Lower leg skin (tissue), 4 donors: ENCODE measurements at regions not wholly inside any gene's neighbourhood (a gene's known extent, or its start where the extent isn't known, plus 50 kb on each side); places are given as distances from the start of the nearest gene placed in this dataset.

Experiments
- DNase-seq, 2 donors: peaks; one replicate each; pipeline ENCODE4 v3.0.0-alpha.2; 2019; ENCODE audit warnings: low spot score in 2 of 2
- H3K4me3 ChIP-seq: fragments of 200-600 bp; sonication (generic); 2 replicates; pipeline ENCODE4 v1.5.1; 2017; ENCODE audit warnings: mild to moderate bottlenecking, low read depth; ENCODE audit not compliant: poor library complexity, severe bottlenecking
- POLR2A ChIP-seq, 2 donors: fragments of 450-650 bp; IDR thresholded peaks; one replicate each; pipeline ENCODE4 v1.6.1; 2016 to 2017; ENCODE audit warnings: antibody characterized with exemption in 2 of 2, mild to moderate bottlenecking in 1 of 2, moderate library complexity in 1 of 2
- WGBS, 2 donors: methylation state at CpG; one replicate each; pipeline ENCODE4 v1.1.5; 2018; 5-methylcytosine and 5-hydroxymethylcytosine counted together
- intact Hi-C: fragments of 100-400 bp; cut with DNase I; formaldehyde crosslinking; loops from one replicate; pipeline ENCODE4 v1.15.0; 2023; ENCODE audit warnings: low total_unique reads
- TF ChIP-seq, protein P1 (sequence below), 3 donors: fragments of 450-650 bp; IDR thresholded peaks; one replicate each; pipeline ENCODE4 v1.5.1; 2016; ENCODE audit warnings: antibody characterized with exemption in 3 of 3, mild to moderate bottlenecking in 3 of 3, moderate library complexity in 2 of 3

DNA sequence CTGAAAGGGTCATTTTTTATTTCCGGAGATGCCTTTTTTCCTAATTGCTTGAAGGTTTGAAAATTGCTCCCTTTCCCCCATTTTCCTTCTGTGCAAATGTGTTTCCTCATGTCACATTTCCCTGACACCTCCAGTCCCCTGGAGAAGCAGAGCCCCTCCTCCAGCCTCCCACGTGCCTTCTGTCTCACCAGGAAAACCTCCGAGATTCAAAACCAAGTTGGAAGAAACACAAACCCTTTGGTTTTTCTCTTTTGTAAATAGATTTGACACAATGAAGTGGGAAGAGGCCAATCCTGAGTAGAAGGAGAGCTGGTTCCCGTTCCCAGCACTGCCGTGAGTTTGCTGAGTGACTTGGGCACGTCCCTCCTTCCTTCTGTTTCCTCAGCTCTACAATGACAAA is 125.4 kb upstream of the MYCN start:
- no peak for DNase-seq
- intact Hi-C loops, result no loop called here
- WGBS, 2 donors, result 64 to 75% methylated on average over 6 of the region's 6 CpGs
- no peak overlapping the region for H3K4me3 ChIP-seq
- TF ChIP-seq, protein P1, sequence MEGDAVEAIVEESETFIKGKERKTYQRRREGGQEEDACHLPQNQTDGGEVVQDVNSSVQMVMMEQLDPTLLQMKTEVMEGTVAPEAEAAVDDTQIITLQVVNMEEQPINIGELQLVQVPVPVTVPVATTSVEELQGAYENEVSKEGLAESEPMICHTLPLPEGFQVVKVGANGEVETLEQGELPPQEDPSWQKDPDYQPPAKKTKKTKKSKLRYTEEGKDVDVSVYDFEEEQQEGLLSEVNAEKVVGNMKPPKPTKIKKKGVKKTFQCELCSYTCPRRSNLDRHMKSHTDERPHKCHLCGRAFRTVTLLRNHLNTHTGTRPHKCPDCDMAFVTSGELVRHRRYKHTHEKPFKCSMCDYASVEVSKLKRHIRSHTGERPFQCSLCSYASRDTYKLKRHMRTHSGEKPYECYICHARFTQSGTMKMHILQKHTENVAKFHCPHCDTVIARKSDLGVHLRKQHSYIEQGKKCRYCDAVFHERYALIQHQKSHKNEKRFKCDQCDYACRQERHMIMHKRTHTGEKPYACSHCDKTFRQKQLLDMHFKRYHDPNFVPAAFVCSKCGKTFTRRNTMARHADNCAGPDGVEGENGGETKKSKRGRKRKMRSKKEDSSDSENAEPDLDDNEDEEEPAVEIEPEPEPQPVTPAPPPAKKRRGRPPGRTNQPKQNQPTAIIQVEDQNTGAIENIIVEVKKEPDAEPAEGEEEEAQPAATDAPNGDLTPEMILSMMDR (IDR thresholded peaks at IDR 0.05), result no peak
- no peak for TF ChIP-seq POLR2A (IDR thresholded peaks at IDR 0.05)

DNA sequence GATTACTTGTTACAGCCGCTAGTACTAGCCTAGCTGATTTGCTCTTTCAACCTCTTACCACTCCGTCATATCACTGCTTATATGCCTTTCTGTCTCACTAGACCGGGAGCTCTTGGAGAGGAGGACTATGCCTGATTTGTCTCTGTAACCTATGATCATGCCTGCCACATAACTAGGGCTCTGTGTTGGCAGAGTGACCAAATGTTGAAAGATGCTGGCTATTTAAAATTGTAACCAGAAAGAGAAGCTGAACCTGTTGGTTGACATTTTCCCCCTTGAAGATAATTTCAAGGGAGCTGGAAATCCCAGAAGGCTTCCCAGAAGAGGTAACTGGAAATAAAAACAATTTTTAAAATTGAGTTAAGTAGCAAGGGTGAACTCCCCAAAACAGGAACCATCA is 124.1 kb upstream of the MYCN start:
- no peak for DNase-seq
- WGBS, 2 donors, result 88 to 97% methylated on average over 3 of the region's 3 CpGs
- TF ChIP-seq POLR2A (IDR thresholded peaks at IDR 0.05), result no peak
- TF ChIP-seq, protein P1 (IDR thresholded peaks at IDR 0.05), result no peak
- intact Hi-C loops, result no loop called here
- H3K4me3 ChIP-seq, result no peak overlapping the region

DNA sequence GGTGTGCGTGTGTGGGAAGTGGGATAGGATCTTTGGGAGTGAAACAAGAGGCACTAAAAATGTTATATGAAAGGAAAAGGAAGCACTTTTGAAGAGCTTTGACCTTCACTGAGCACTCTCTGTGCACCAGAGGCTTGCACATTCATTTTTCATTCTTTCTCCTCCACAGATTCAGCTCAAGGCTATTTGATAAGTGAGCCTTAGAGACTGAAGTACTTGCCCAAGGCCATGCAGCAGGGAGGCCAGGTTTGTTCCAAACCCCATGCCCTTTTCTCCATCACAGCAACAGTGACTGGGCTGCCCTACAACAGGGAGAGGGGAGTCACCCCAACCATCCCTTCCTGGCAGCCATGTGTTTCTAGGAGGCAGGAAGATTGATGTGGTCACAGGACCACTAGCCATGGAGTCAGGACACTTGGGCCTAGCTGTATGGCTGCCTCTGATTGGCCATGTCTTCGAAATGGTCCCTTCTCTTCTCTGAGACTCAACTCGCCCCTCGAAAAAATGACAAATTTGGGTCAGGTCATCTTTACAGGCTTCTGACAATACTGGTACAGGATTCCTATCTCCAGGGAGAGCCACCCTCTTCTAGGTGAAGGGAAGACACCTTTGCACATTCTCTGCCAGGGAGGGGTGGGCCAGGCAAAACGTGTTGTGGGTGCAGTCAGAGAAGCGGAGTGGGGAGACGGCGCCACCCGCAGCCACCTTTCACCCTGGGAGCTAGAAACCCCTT is 123.5 kb upstream of the MYCN start:
- 84 to 92% methylated on average over 9 of the region's 9 CpGs for WGBS, 2 donors
- TF ChIP-seq, protein P1 (IDR thresholded peaks at IDR 0.05), result no peak
- no peak for TF ChIP-seq POLR2A (IDR thresholded peaks at IDR 0.05)
- no peak for DNase-seq
- no peak overlapping the region for H3K4me3 ChIP-seq
- intact Hi-C loops, result no loop called here

DNA sequence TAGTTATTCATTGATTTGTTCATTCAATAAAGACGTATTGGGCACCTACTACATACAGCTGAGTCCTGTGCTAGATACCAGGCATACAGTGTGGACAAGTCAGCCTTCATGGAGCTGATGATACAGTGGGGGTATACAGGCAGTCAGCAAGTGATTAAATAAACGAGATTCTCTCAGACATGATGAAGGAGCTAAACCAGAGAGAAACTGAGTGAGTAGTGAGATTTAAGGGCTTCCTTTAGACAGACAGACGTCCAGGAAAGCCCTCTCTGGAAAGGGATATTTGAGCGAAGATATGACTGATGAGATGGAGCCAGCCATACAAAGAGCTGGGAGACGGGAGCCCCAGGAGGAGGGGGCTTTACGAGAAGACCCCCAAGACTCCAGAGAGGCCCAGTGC is 122.6 kb upstream of the MYCN start:
- no peak for TF ChIP-seq POLR2A (IDR thresholded peaks at IDR 0.05)
- TF ChIP-seq, protein P1 (IDR thresholded peaks at IDR 0.05), result no peak
- no peak for DNase-seq
- WGBS, 2 donors, result 68 to 69% methylated on average over 6 of the region's 6 CpGs
- H3K4me3 ChIP-seq, result no peak overlapping the region
- intact Hi-C loops, result no loop called here

DNA sequence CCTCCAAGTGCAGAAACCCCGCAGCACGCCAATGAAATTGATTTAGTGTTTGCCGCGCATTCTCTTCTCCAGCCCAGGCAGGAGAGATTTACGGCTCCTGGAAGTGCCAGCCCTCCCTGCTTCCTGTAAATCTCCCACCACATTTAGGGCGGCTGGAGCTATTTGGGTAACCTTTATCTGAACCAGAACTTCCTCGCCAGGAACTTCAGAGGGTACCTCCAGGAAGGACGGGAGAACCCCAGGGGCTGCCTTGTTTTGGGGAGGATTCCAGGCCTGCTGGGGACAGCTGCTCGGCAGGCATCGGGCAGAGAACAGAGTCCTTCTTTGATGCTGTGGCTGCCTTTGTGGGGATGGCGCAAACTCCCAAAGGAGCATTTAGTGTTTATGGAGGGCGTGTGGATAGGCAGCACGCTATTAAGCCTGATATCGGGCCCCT is 122.0 kb upstream of the MYCN start:
- WGBS, 2 donors, result 42 to 50% methylated on average over 14 of the region's 14 CpGs
- TF ChIP-seq, protein P1 (IDR thresholded peaks at IDR 0.05), result no peak
- no peak for TF ChIP-seq POLR2A (IDR thresholded peaks at IDR 0.05)
- intact Hi-C loops, result no loop called here
- no peak overlapping the region for H3K4me3 ChIP-seq
- no peak for DNase-seq

DNA sequence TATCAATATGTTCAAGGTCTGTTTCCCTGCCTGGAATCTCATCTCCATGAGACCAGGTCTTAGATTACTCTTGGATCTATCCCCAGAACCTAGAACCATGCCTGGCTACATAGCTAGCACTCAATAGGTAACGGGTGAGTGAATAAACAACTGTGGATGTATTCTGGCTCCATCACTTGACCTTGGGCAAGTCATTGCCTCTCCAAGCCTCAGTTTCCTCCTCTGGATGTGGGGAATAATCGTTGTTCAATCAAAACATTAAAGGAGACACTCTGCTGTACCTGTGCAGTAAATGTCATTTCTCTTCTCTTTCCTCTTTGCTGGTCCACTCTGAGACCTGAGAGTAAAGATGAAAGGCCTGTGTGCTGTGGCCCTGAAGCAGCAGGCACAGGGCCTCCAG is 121.5 kb upstream of the MYCN start:
- no peak overlapping the region for H3K4me3 ChIP-seq
- TF ChIP-seq POLR2A (IDR thresholded peaks at IDR 0.05), result no peak
- TF ChIP-seq, protein P1 (IDR thresholded peaks at IDR 0.05), result no peak
- 90% methylated on average over 2 of the region's 2 CpGs for WGBS, 2 donors
- intact Hi-C loops, result no loop called here
- no peak for DNase-seq
